Hippocampal formation (tissue), 2 donors: ENCODE measurements at regions not wholly inside any gene's neighbourhood (a gene's known extent, or its start where the extent isn't known, plus 50 kb on each side); places are given as distances from the start of the nearest gene placed in this dataset.

Source experiments
- DNase-seq, 2 donors: peaks; one replicate each; lab custom pipeline; 2025; lab: John Stamatoyannopoulos, UW

DNA sequence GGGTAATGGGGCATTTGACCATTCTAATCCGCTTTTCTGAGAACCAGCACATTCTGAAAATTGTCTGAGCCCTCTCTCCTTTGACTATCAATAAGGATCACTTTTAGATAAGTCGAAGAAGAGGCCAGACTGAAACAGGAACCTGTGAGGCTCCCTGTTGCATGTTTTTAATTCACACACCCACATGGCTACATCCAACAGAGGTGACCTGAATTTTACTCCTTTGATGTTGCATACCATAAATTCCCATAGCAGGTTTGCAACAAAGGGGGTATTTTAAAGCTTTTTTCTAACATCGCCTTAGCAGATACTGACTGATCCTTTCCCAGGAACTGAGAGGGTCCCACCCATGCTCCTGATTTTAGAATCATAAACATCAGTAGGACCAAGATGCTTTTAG is 450.8 kb downstream of the USP25 start:
- no peak for DNase-seq

DNA sequence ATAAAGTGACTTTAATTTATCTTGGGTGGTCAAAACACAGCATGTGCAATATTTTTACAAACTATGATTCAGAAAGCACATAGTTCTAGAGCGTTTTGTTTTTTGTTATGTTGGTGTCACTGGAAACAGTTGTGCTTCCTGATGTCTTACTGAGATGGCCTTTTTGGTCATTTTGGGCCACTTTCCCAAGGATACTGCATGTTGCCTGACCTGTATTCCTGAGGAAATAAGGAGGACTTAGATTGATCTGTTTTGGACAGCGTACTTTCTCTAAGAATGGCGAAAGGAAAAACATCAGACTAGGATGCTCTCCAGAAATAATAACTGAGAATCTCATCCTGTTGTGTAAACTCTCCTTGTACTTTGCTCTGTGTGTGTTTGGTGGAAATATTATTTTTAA is 451.2 kb downstream of the USP25 start:
- no peak for DNase-seq

DNA sequence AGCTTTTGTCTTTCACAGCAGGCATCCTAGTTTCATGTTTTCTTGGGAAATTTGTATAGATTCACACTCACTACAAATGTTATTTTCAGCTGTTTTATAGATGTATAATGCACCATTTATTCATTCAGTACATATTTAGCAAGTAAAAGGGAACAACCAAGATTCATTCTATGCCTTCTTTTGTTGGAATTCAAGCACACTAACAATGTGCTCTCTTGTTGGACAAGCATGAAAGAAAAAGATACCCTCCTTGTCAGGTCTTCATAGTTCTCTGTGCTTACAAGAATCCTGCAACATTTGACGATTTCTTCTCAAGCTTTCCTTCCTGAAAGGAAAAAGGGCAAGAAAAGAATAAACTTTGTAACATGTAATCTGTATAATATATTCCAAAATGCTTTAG is 456.0 kb downstream of the USP25 start:
- no peak for DNase-seq

DNA sequence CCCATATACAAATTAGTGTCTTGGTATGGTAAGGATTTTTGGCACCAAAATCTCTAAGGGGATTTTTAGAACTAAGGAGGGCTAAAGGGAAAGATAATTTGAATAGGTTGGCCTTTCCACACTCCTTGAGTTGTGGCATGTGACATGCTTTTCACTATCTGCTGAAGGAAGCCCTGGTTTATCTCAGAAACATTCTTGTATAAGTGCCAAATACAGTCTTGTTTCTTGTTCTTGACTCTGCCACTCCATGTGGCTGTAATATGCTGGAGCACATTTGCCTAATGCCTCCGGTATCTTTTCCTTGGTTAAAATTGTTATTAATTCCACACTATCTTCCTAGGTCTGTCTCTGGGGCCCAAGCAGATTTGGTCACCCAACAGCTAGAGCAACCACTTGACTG is 457.0 kb downstream of the USP25 start:
- DNase-seq: no peak

DNA sequence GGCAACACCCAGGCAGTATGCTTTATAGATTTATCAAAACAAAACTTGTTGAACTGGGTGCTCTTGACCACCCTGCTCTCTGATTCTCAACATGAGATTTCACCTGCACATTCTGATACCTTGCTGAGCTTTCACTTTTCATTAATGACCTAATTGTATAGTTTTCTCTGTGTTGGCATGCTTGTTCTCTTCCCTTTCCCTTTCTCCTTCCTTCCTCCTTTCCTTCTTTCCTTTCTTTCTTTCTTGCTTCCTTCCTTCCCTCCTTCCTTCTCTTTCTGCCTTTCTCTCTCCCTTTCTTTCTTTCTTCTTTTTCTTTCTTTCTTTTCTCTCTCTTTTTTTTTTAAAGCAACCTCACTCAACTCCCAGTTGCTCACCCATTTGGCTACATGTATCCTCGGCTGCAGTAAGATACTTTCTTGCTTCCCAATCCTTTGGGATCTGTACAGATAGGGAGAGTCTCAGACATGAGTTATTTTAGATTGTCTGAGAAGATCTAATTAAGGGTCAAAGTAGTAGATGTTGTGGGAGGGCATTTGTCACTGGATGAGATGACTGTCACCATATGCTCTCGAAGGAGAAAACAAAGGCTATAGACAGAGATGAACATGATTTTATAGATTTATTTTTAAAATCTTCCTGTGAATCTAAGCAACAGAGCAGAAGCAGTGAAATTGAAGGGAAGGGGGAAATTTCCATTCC is 458.0 kb downstream of the USP25 start:
- DNase-seq: no peak

DNA sequence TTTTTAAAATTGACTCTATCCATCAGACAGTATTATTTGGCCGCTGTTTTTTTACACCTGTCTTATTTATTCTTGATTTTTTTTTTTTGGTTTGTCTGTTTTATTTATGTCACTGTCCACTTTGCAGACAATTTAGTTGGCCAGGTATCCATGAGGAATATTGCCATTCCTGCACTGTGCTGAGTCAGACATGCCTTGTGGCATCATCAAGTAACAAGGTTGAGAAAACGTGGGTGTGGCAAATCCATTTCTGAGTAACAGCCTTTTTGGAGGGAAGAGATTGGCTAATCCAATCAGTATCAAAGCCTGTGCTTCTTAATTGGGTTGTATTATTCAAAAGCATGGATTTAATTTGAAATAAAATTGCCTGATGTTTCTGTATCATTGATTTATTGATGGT is 463.1 kb downstream of the USP25 start:
- DNase-seq: no peak

DNA sequence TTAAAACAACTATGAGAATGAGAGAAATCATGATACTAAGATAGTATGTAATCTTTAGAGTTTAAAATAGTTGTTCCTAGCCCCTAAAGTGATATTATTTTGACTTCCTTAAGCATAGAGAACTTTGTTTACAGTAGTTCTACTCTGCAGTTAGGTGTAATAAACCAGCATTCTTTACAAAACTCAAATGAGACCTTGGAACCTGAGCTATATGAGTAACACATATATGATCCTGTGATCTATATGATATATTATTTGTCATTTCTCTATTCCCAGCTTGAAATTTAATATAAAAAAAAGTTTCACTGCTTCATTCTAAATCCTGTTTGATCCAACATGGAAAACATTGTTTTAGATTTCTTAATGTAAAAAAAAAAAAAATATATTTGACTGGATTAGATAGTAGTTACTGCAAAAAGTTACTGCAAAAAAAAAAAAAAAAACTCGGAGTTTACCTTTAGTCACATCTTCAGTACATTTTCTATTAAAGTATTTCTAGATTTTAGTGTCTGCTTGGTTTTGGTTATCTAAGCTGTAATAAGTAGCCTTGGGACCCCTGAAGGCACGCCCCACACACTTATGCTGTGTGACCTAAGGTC is 463.8 kb downstream of the USP25 start:
- DNase-seq: no peak

DNA sequence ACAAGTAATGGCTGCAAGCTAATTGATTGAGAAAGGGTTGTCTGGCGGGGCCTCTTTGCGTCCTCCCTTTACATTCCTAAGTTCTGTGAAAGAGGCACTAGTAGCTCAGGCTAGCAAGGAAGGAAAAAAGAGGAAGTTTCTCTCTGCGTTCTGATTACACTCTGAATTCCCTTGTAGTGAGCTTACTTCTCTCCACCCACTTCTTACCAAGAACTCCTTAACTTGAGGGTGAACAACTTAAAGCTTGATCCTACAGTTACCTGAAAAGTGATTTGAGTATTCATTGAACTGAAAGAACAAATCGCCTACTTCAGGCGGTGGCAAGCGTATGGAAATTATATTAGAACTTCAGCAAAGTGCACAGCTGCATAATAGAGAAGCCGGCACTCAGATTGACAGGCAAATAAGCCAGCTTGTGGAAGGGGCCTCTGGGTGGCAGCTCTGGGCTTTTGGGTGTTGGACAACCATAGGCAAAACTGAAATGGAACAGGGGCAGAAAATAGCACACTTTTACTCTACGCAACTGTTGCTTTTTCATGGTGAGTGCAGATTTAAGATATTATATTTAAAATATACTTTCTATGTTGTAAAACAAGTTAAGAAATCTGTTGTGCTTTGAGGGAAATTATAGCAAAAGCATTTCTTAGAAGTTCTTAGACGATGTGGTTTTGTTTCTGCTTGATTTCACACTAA is 464.5 kb downstream of the USP25 start:
- peak; percentile 77 to 90 for DNase-seq

DNA sequence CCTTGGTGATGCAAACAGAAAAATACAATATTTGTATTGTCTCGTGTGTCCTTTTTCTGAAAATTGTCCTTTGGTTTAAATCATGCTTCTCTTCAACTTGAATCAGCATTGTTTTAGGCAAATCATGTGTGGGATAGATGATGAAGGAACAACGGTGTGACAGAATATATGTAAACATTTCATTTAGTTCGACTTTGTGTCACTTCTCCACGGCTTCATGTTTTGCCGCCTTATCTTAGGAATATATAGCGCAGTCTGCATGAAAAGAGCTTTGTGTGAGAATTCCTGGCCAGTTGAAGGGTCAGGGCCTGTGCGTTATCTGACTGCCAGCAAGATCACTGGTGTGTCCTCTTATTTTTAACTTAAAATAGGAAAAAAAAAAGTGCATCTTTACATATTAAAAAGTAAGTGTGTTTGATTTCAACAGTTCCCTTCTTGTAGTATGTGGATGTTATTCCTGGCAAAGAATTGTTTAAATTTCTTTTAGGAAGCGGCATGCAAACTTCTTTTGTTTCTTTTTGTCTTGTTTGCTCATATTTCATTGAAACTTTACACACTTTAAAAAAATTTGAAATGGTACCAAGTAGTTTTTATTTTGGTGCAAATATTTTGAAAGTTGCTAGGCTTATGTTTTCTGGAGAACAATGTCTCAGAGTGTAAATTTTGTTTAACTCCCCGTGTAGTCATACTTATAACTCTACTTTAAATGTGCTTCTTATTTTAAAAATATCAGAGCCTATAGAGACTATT is 465.2 kb downstream of the USP25 start:
- DNase-seq: peak; percentile 15 to 60

DNA sequence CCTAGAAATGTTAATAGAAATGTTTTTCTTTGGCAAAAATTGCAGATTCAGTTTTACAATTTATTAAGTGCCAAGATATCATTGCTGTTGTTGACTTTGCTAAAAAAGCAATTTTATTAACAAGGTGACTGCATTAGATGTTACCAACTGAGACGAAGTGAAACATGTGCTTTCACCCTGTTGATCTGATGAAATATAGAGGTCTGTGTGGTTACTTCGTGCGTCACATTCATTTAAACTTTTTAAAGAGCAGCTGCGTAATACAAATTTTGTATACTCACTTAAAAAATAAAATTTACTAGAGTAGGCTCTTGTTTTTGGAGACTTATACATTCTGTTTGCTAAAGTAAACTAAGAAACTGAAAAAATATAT is 465.7 kb downstream of the USP25 start:
- DNase-seq: no peak

DNA sequence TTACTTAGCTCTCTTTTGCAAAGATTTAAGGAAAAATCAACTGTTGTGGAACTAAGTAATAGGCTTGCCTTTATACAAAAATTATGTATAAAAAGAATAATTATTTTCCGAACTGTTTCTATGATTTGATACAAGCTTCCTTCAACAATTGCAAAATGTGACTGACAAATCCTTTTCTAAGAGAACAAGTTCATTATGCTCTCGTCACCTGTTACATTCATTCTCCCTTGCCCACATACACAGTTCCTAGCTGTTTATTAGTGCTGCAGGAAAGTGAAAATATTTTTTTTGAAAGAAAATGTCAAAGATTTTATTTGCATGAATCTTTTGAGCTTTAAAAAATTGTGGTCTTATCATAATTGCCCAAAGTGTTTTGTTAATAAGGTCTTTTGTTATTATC is 466.2 kb downstream of the USP25 start:
- peak in 1 of 2 donors; percentile 64 for DNase-seq

DNA sequence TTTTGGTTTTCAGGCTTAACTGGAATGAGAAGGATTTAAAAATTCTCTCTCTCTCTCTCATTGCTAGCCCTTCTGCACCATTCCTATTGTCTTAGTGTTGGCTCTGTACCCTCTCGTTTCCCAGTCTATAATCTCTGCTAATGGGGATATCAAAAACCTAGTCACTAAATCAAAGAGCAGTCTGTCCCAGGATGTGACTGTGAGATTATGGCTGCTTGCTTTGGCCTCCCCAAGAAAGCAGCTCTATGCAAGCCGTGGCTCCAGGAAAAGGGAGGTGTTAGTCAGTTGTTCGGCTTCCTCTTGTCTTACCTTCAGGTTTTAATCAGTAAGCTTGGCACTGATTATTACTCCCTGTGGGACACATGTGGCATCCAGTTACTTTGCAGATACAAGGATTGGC is 468.8 kb downstream of the USP25 start:
- DNase-seq: no peak

DNA sequence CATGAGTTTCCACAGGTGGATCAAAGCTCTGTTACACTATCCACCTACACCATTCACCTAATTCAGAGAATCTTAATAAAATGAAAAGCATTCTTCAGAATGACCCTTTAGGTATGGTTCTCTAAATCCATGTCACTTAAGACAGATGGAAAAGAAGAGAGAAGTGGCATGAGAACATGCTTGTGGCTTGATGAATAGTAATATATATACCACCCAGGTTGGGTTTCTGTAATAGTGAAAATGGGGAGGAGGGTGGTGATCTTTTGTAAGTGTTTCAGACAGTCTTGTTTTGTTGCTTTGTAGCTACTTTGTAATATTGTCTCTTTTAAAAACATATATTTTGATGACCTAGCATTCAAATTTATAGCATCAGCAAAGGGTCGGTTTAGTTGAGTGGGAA is 469.8 kb downstream of the USP25 start:
- no peak for DNase-seq

DNA sequence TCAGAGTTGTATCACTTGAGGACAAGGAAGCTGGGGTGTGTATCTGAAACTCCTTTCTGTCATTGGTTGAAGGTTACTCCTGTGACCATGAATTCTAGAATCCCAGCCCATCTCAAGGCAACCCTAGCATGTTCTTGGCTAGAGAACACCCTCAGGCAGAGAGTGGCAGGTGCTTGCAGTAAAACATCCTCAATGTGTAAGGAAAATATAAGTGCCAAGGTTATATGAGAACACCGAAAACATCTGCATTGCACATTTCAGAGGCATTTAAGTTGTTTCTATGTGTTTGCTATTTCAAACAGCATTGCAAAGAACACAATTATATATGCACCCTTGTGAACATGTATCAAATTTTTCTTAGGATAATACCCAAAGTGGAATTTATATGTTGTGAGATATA is 471.9 kb downstream of the USP25 start:
- DNase-seq: no peak

DNA sequence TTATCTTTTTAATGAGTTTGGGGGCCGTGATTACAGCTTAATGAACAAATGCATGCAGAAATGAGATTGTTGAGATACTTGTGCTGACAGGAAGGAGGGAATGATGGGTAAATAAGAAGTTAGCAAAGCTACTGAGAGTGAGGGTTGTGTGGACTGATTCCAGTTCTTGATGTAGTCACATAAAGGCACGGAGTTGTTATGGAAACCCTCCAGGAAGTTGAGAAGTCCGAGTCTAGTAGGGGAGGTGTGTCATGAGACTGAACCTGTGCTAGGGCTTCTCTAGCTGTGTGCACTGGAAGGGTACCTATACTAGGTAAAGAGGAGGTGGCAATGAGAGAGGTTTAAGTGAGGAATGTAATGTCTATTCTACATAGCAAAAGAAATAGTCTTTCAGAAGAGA is 475.7 kb downstream of the USP25 start:
- DNase-seq: no peak

DNA sequence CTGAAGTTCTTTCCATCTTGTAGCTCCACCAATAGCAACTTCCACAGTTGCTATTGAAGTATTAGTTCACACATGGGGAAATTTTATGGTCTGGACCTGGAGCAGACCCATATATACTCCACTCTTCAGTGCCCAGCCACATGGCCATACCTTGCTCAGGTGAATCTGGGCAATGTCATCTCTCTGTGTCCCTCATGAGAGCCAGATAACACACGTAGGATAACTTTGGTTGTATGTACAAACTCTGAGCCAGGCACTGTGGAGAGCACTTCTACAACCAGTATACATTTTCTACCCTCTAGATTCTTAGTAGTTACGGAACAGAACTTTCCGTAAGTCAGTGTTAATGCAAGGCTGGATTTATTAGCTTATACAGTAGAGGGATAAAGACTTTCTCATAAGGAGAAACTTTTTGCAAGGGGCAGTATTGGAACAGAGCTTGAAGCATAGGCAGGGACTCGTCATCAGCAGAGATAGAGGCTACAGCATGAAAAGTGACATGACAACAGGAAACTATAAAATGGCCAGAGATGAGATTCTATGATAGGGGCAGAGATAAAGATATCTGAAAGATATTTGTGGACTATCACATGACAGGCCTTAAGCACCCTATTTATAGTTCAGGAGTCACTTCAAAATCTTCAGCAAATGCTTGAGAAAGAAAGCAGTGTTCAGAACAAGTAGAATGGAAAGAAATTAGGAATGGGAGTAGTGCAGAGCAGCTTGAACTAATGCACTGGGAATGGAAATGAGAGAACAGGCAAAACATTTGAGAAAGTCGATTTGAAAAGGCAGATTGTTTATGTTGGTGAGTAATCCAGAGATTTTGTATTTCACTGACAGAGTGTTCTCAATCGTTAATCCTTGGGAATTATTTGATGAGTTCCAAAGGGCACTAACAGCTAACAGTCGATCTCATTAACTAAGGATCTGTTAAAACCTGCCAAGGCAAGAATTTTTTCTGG is 481.8 kb downstream of the USP25 start:
- DNase-seq: peak in 1 of 2 donors; percentile 61

DNA sequence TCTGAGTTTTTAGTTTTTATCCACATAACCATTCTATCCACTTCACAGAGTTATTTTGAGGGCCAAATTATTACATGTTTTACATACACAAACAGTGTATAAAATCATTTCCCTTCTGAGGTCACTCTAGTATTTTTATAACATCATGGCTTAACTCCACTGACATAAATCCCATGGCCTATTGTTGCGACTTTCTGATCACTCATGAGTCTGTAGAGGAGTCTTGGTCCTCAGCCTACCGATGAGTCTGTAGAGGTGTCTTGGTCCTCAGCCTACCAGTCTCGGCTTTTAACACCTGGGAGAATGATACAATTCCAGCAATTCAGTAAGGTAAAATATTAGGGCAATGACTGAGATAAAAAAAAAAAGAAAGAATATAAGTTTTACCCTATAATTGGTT is 483.7 kb downstream of the USP25 start:
- no peak for DNase-seq

DNA sequence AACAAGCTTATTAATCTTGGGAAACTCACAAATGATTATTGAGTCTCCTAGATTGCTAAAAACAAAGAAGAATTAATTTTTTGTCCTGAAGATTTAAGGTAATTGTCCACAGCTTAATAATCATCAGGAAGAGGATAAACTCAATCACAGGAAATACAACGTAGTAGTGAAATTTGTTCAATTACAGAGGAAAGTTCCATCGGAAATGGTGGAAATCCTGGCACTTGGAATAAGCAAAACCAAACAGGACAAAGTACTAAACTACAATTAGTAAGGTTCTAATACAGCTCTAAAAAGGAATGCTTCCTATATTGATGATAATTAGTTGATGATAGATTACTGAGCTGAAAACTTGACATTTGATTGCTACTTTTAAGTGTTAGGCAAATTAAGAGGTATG is 485.4 kb downstream of the USP25 start:
- DNase-seq: no peak

DNA sequence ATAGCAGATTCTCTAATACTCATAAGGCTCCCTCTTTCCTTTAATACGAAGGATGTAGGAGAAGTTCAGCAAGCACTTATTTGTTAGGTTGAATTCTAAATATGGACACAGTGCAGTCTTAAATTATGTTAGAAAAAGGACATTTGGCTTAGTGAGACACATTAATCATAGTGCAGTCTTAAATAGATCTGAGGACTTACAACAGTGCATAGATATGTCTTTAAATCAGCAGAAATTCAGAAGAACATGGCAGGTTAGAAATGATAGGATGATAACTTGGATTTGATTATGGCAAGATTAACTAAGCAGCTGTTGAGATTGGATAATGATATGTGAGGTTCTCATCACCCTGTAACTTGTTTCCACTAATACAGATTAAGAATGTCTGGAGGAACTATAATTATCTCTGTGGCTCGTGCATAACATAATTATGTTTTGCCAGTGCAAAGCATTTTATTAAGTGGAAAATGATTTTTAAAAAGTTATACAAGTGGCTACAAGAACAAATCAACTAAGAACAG is 485.9 kb downstream of the USP25 start:
- no peak for DNase-seq

DNA sequence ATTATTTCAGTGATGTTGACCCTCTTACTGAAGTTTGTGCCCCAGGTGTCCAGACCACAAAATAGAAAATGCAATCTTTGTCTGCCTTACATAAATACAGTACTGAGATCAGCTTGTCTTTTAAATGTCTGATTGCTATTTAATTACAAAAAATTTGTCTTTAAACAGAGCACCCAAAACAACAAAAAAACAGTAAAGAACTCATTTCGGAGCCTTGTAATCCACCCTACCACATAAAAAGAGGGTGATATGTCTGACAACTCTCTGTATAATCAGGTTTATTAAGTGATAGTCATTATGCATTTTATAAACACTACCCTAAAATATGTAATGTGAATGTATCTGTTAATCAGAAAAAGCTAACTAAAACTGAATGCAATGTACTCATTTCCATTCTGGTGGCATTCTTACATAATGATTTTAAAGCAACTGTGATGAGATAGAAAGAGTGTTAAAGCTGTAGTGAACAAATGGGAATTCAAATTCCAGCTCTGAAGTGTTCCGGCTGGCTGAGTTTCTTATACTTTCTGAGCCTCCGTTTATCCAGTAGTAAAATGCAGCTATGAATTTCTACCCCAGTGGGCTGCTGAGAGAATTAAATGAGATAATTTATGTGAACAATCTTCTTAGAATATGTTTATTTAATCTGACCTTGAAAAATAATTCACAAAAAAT is 486.6 kb downstream of the USP25 start:
- DNase-seq: peak in 1 of 2 donors; percentile 40
